SU-DHL-6 (cell line): ENCODE measurements at regions not wholly inside any gene's neighbourhood (a gene's known extent, or its start where the extent isn't known, plus 50 kb on each side); places are given as distances from the start of the nearest gene placed in this dataset.

ENCODE experiments used
- H2AFZ ChIP-seq: fragments of 200-600 bp; sonication (generic); 2 replicates; pipeline ENCODE4 v1.6.1; 2014; ENCODE audit warnings: low read depth, mild to moderate bottlenecking, moderate library complexity, mixed read lengths, antibody characterized with exemption, low read length; ENCODE audit not compliant: severe bottlenecking
- H3F3A ChIP-seq: fragments of 200-600 bp; shearing (Covaris generic); 2 replicates; pipeline ENCODE4 v1.6.0; 2016; ENCODE audit warnings: antibody characterized with exemption, mild to moderate bottlenecking; ENCODE audit not compliant: insufficient read depth
- H3K27ac ChIP-seq: fragments of 200-600 bp; sonication (generic); 2 replicates; pipeline ENCODE4 v1.5.1; 2016; ENCODE audit warnings: low read depth, mild to moderate bottlenecking, low read length, moderate library complexity, mixed read lengths
- H3K27me3 ChIP-seq: fragments of 200-600 bp; sonication (generic), shearing (Covaris generic); 2 replicates; pipeline ENCODE4 v1.6.0; 2014; ENCODE audit warnings: mild to moderate bottlenecking, low read length
- H3K36me3 ChIP-seq: fragments of 200-600 bp; sonication (generic); 2 replicates; pipeline ENCODE4 v1.6.1; 2014; ENCODE audit warnings: mild to moderate bottlenecking, low read length, mixed read lengths
- H3K4me2 ChIP-seq: fragments of 300-600, 200-600 bp; shearing (Covaris generic), sonication (generic); 2 replicates; pipeline ENCODE4 v1.6.0; 2014; ENCODE audit warnings: low read length, low read depth, mild to moderate bottlenecking; ENCODE audit not compliant: poor library complexity, severe bottlenecking
- H3K4me3 ChIP-seq: fragments of 200-600 bp; sonication (generic); 2 replicates; pipeline ENCODE4 v1.5.1; 2014; ENCODE audit warnings: antibody characterized with exemption, low read length, mild to moderate bottlenecking, mixed read lengths; ENCODE audit not compliant: insufficient read depth, poor library complexity, severe bottlenecking
- H3K79me2 ChIP-seq: fragments of 200-600 bp; sonication (generic); 2 replicates; pipeline ENCODE4 v1.6.1; 2014; ENCODE audit warnings: mild to moderate bottlenecking, low read length, moderate library complexity; ENCODE audit not compliant: insufficient read depth
- H3K9ac ChIP-seq: fragments of 200-600 bp; sonication (generic); 2 replicates; pipeline ENCODE4 v1.7.0; 2014; ENCODE audit warnings: mild to moderate bottlenecking, low read length
- H3K9me2 ChIP-seq: fragments of 200-600 bp; sonication (generic); replicated peaks from 2 replicates; pipeline ENCODE4 v1.6.1; 2014; ENCODE audit warnings: low read length; ENCODE audit not compliant: insufficient read depth
- H3K9me3 ChIP-seq: fragments of 200-600 bp; sonication (generic); 2 replicates; pipeline ENCODE4 v1.6.1; 2014; ENCODE audit warnings: low read length, mixed read lengths; ENCODE audit not compliant: insufficient read depth
- H4K20me1 ChIP-seq: fragments of 200-600 bp; sonication (generic); 2 replicates; pipeline ENCODE4 v1.6.1; 2014; ENCODE audit warnings: low read depth, mild to moderate bottlenecking, antibody characterized with exemption, low read length, moderate library complexity, mixed read lengths
- EZH2phosphoT487 ChIP-seq: fragments of 200-600 bp; sonication (generic), shearing (Covaris generic); conservative IDR thresholded peaks from 2 replicates; pipeline ENCODE4 v1.6.1; 2018; ENCODE audit warnings: mild to moderate bottlenecking, antibody characterized with exemption, low read length, moderate library complexity, mixed read lengths
- TF ChIP-seq, protein P1 (sequence below): fragments of 200-600 bp; sonication (generic); IDR thresholded peaks from one replicate; pipeline ENCODE4 v1.5.1; 2017; ENCODE audit warnings: antibody characterized with exemption, mild to moderate bottlenecking, low read length, moderate library complexity; ENCODE audit not compliant: insufficient read depth, poor library complexity, severe bottlenecking

DNA sequence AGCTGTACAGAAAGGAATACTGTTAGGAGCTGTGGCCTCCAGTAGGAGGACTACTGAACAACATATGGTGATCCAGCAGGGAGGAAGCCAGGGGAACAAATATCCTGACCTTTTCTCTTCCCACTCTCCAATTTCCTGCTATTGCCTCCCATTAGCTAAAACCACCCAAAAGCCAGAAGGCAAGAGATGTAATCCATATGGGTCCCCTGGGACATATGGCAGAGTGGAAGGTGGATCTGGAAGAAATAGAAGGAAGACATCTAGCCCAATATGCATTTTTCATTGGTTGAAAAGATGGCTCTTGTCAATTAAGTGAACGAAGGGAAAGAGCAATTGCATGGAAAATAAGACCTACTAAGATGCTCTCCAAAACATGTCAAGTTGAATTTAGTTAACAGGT is 167.2 kb downstream of the CNTN3 start:
- Histone ChIP-seq H2AFZ (no peak overlapping the region), H4K20me1 (no peaks in the 10 kb centered on the region), H3K36me3 (no peaks in the 10 kb centered on the region), H3K9me2 (no peaks in the 10 kb centered on the region), H3F3A (no peaks in the 10 kb centered on the region), H3K9ac (no peak overlapping the region), H3K79me2 (no peaks in the 10 kb centered on the region), H3K4me2 (no peak overlapping the region), H3K27ac (no peak overlapping the region), H3K27me3 (no peaks in the 10 kb centered on the region), H3K9me3 (no peaks in the 10 kb centered on the region), H3K4me3 (no peak overlapping the region)
- TF ChIP-seq, protein P1, sequence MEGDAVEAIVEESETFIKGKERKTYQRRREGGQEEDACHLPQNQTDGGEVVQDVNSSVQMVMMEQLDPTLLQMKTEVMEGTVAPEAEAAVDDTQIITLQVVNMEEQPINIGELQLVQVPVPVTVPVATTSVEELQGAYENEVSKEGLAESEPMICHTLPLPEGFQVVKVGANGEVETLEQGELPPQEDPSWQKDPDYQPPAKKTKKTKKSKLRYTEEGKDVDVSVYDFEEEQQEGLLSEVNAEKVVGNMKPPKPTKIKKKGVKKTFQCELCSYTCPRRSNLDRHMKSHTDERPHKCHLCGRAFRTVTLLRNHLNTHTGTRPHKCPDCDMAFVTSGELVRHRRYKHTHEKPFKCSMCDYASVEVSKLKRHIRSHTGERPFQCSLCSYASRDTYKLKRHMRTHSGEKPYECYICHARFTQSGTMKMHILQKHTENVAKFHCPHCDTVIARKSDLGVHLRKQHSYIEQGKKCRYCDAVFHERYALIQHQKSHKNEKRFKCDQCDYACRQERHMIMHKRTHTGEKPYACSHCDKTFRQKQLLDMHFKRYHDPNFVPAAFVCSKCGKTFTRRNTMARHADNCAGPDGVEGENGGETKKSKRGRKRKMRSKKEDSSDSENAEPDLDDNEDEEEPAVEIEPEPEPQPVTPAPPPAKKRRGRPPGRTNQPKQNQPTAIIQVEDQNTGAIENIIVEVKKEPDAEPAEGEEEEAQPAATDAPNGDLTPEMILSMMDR: no peak
- no peak for TF ChIP-seq EZH2phosphoT487

DNA sequence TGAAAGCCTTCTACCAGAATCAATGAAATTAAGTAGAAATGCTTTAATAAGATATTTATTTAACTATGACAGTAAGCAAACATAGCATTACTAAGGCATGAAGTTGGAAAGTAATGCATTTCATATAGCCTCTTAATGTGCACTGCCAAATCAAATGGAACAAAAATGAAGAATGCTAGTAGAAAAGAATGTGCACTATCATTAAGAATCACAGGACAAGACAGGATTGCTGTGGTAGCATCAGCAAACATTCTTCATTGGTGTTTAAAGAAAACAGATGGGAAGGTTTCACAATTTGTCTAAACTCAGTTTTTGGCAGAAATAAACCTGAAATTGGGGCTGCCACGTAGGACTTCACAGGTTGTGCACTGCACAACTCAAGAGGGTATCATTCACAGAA is 168.9 kb downstream of the CNTN3 start:
- no peaks in the 10 kb centered on the region for H3K27me3 ChIP-seq
- H3K36me3 ChIP-seq: no peaks in the 10 kb centered on the region
- H3F3A ChIP-seq: no peaks in the 10 kb centered on the region
- no peaks in the 10 kb centered on the region for H4K20me1 ChIP-seq
- TF ChIP-seq, protein P1: no peak
- TF ChIP-seq EZH2phosphoT487: no peak
- H3K27ac ChIP-seq: no peak overlapping the region
- H3K4me3 ChIP-seq: no peak overlapping the region
- no peak overlapping the region for H2AFZ ChIP-seq
- H3K79me2 ChIP-seq: no peaks in the 10 kb centered on the region
- no peaks in the 10 kb centered on the region for H3K9me3 ChIP-seq
- H3K9me2 ChIP-seq: no peaks in the 10 kb centered on the region
- no peak overlapping the region for H3K4me2 ChIP-seq
- no peak overlapping the region for H3K9ac ChIP-seq

- no peaks in the 10 kb centered on the region for H3K79me2 ChIP-seq
- TF ChIP-seq, protein P1: no peak
- no peak for TF ChIP-seq EZH2phosphoT487
- H3K9ac ChIP-seq: no peak overlapping the region
- no peaks in the 10 kb centered on the region for H3K27me3 ChIP-seq
- H3K9me2 ChIP-seq: no peaks in the 10 kb centered on the region
- H3K27ac ChIP-seq: no peak overlapping the region
- no peaks in the 10 kb centered on the region for H3F3A ChIP-seq
- H4K20me1 ChIP-seq: no peaks in the 10 kb centered on the region
- no peak overlapping the region for H2AFZ ChIP-seq
- H3K36me3 ChIP-seq: no peaks in the 10 kb centered on the region
- H3K4me3 ChIP-seq: no peak overlapping the region
- no peak overlapping the region for H3K4me2 ChIP-seq
- H3K9me3 ChIP-seq: no peaks in the 10 kb centered on the region
Measured at GRCh38 chr3:74443102-74443501, 171.4 kb downstream of the CNTN3 start.
